OCI-LY3 (cell line): ENCODE measurements at regions not wholly inside any gene's neighbourhood (a gene's known extent, or its start where the extent isn't known, plus 50 kb on each side); places are given as distances from the start of the nearest gene placed in this dataset.

ENCODE experiments used
- H2AFZ ChIP-seq: fragments of 200-600, 300-600 bp; shearing (Covaris generic); 2 replicates; pipeline ENCODE4 v1.6.0; 2014; ENCODE audit warnings: antibody characterized with exemption, low read depth, low read length
- H3K27ac ChIP-seq: fragments of 200-600, 300-600 bp; sonication (generic); 2 replicates; pipeline ENCODE4 v1.5.1; 2014; ENCODE audit warnings: mild to moderate bottlenecking, low read length, moderate library complexity, mixed read lengths
- H3K27me3 ChIP-seq: fragments of 200-600, 300-600 bp; sonication (generic); 2 replicates; pipeline ENCODE4 v1.6.1; 2014; ENCODE audit warnings: low read depth, low read length, mixed read lengths
- H3K36me3 ChIP-seq: fragments of 200-600, 300-600 bp; sonication (generic); replicated peaks from 2 replicates; pipeline ENCODE3; 2014; ENCODE audit warnings: low read depth, low read length, mixed read lengths
- H3K4me1 ChIP-seq: fragments of 300-600, 200-600 bp; sonication (generic); 2 replicates; pipeline ENCODE4 v1.6.1; 2014; ENCODE audit warnings: low read length, mixed read lengths
- H3K4me2 ChIP-seq: fragments of 200-600, 300-600 bp; sonication (generic); 2 replicates; pipeline ENCODE4 v1.6.1; 2014; ENCODE audit warnings: low read length, mixed read lengths
- H3K4me3 ChIP-seq: fragments of 300-600, 200-600 bp; sonication (generic); 2 replicates; pipeline ENCODE4 v1.5.1; 2014; ENCODE audit warnings: antibody characterized with exemption, mild to moderate bottlenecking, low read length, moderate library complexity
- H3K79me2 ChIP-seq: fragments of 300-600, 200-600 bp; shearing (Covaris generic); 2 replicates; pipeline ENCODE4 v1.6.1; 2014; ENCODE audit warnings: mild to moderate bottlenecking, low read length, mixed read lengths
- H3K9ac ChIP-seq: fragments of 300-600, 200-600 bp; shearing (Covaris generic); 2 replicates; pipeline ENCODE4 v1.6.0; 2014; ENCODE audit warnings: mild to moderate bottlenecking, low read length, moderate library complexity
- H3K9me3 ChIP-seq: fragments of 200-600, 300-600 bp; shearing (Covaris generic); 2 replicates; pipeline ENCODE4 v1.6.1; 2014; ENCODE audit warnings: low read length, mixed read lengths; ENCODE audit not compliant: insufficient read depth
- H4K20me1 ChIP-seq: fragments of 200-600, 300-600 bp; sonication (generic); 2 replicates; pipeline ENCODE4 v1.6.1; 2016; ENCODE audit warnings: low read length, mixed read lengths; ENCODE audit not compliant: insufficient read depth
- EZH2phosphoT487 ChIP-seq: fragments of 200-600 bp; shearing (Covaris generic); IDR thresholded peaks from 2 replicates; pipeline ENCODE4 v1.6.1; 2018; ENCODE audit warnings: antibody characterized with exemption, mixed run types, low read depth
- TF ChIP-seq, protein P1 (sequence below): fragments of 200-600, 300-600 bp; sonication (generic); IDR thresholded peaks from 2 replicates; pipeline ENCODE4 v1.5.1; 2014; ENCODE audit warnings: antibody characterized with exemption, low read length, low read depth

DNA sequence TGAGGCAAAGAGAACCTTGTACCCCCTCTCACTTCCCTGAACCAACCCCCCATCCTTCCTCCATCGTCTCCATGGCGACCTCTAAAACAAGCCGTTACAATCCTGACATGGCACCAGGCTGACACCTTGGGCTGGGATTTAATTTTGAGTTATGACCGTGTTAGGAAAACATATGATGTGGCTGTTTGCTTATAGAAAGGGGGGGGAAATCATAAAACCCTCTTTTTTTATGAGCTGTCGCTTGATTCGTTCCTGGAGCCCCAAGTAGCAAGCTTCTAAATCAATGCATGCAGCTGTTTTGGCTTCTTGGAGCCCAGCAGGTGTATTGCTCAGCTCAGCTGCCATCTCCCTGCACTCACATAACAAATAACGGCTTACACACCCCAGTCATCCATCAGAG lies 301.2 kb upstream of the SPAG17 start:
- no peak overlapping the region for H3K4me3 ChIP-seq
- no peak overlapping the region for H2AFZ ChIP-seq
- H3K36me3 ChIP-seq: no peaks in the 10 kb centered on the region
- no peaks in the 10 kb centered on the region for H3K4me1 ChIP-seq
- H3K27me3 ChIP-seq: no peaks in the 10 kb centered on the region
- no peaks in the 10 kb centered on the region for H3K9me3 ChIP-seq
- no peaks in the 10 kb centered on the region for H3K79me2 ChIP-seq
- H3K4me2 ChIP-seq: no peak overlapping the region
- no peak overlapping the region for H3K9ac ChIP-seq
- H3K27ac ChIP-seq: no peak overlapping the region
- TF ChIP-seq, protein P1, sequence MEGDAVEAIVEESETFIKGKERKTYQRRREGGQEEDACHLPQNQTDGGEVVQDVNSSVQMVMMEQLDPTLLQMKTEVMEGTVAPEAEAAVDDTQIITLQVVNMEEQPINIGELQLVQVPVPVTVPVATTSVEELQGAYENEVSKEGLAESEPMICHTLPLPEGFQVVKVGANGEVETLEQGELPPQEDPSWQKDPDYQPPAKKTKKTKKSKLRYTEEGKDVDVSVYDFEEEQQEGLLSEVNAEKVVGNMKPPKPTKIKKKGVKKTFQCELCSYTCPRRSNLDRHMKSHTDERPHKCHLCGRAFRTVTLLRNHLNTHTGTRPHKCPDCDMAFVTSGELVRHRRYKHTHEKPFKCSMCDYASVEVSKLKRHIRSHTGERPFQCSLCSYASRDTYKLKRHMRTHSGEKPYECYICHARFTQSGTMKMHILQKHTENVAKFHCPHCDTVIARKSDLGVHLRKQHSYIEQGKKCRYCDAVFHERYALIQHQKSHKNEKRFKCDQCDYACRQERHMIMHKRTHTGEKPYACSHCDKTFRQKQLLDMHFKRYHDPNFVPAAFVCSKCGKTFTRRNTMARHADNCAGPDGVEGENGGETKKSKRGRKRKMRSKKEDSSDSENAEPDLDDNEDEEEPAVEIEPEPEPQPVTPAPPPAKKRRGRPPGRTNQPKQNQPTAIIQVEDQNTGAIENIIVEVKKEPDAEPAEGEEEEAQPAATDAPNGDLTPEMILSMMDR: no peak
- TF ChIP-seq EZH2phosphoT487: no peak
- no peaks in the 10 kb centered on the region for H4K20me1 ChIP-seq

DNA sequence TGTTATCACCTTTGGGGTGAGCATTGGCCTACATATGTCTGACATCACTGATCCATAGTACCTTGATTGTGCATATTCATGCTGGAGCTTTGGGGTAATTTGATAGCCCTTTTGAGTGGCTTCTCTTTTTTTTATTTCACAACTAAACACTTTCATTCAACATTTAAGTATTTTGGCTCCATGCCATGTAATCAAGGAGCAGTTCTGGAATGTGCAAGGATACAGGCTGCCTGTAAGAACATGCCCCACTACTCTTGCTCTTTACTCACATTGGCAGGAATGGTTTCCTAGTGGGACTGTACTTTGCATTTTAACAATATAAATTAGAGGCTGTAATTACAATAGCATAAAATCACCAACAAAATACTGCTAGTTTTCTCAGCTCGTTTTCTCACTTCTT lies 300.7 kb upstream of the SPAG17 start:
- no peaks in the 10 kb centered on the region for H3K4me1 ChIP-seq
- no peaks in the 10 kb centered on the region for H3K36me3 ChIP-seq
- no peaks in the 10 kb centered on the region for H4K20me1 ChIP-seq
- H3K27ac ChIP-seq: no peak overlapping the region
- no peak overlapping the region for H3K9ac ChIP-seq
- H3K4me2 ChIP-seq: no peak overlapping the region
- no peak overlapping the region for H2AFZ ChIP-seq
- H3K79me2 ChIP-seq: no peaks in the 10 kb centered on the region
- no peaks in the 10 kb centered on the region for H3K27me3 ChIP-seq
- TF ChIP-seq EZH2phosphoT487: no peak
- TF ChIP-seq, protein P1: no peak
- H3K4me3 ChIP-seq: no peak overlapping the region
- H3K9me3 ChIP-seq: no peaks in the 10 kb centered on the region

DNA sequence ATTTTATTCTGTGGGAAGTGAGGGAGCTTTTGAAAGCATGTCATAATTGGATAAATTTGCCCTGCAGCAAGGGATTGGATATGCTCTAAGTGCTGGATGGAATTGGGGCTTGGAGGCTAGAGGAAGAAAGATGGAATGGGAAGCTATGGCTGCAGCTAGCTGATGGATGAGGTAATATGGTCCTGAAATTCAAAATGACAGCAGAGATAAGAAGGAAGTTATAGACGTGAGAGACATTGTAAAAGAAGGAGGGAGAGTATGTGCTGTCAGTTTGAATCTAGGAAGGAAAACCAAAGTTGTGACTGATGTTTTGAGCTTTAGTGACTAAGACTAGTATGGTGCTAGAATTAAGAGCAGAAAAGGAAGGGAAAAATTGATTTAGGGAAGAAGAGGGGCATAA lies 299.9 kb upstream of the SPAG17 start:
- H3K27ac ChIP-seq: no peak overlapping the region

DNA sequence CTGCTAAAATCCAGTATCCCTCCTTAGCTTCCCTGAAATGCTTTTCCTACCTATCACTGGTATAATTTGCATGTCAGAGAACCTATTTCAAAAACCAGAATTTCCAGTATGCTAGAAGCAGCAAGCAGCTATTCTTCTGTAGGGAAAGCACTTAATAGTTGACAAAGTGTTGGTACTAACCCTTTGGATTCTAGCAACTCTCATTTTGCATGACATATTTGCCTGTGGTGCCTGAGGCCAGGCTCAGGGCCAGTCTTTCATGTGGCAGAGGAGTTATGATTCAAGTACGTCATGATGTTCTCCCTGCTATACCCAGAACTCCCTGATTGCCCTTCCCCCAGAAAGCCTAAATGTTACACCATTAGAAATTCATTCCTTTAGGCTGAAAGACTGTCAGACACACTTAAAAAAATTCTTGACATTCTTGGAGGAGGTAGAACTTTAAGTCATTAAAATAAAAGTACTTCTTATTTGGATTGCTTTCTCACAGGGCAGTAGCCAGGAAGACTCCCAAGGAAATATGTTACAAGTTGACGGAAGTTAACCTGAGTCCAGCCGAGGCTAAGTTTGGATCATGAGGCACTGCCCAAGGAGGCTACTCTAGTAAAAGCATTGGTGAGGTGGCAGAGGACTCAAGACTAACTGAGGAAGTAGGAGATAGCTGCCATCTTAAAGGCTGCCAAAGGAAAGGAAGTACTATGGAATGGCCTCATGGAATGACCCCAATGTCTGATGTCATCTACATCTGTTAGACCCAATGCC lies 298.4 kb upstream of the SPAG17 start:
- H4K20me1 ChIP-seq: no peaks in the 10 kb centered on the region
- no peak overlapping the region for H3K9ac ChIP-seq
- H3K79me2 ChIP-seq: no peaks in the 10 kb centered on the region
- no peak overlapping the region for H3K27ac ChIP-seq
- TF ChIP-seq, protein P1: no peak
- TF ChIP-seq EZH2phosphoT487: no peak
- H3K27me3 ChIP-seq: no peaks in the 10 kb centered on the region
- no peaks in the 10 kb centered on the region for H3K9me3 ChIP-seq
- H3K4me2 ChIP-seq: no peak overlapping the region
- no peak overlapping the region for H3K4me3 ChIP-seq
- H3K36me3 ChIP-seq: no peaks in the 10 kb centered on the region
- H3K4me1 ChIP-seq: no peaks in the 10 kb centered on the region
- H2AFZ ChIP-seq: no peak overlapping the region

More for the DNA sequence above, 299.9 kb upstream of the SPAG17 start:
- H3K27me3 ChIP-seq: no peaks in the 10 kb centered on the region
- no peaks in the 10 kb centered on the region for H4K20me1 ChIP-seq
- no peaks in the 10 kb centered on the region for H3K79me2 ChIP-seq
- H3K4me1 ChIP-seq: no peaks in the 10 kb centered on the region
- no peak overlapping the region for H3K4me2 ChIP-seq
- no peak overlapping the region for H2AFZ ChIP-seq
- H3K9me3 ChIP-seq: no peaks in the 10 kb centered on the region
- H3K36me3 ChIP-seq: no peaks in the 10 kb centered on the region
- H3K9ac ChIP-seq: no peak overlapping the region
- no peak for TF ChIP-seq EZH2phosphoT487
- TF ChIP-seq, protein P1: no peak
- H3K4me3 ChIP-seq: no peak overlapping the region
